ENCODE measurements at regions not wholly inside any gene's neighbourhood (a gene's known extent, or its start where the extent isn't known, plus 50 kb on each side); places are given as distances from the start of the nearest gene placed in this dataset.
A peak's percentile ranks its signal among the peaks of the same experiment; 100 is the strongest.
"Not testable (repeated sequence)": the region's sequence is repeated elsewhere in the genome, so short reads cannot be mapped to it uniquely, and the experiment has no call there.

GRCh38 chr3:39641274-39641673, 168.1 kb upstream of the MYRIP start (continued):
- TF ChIP-seq ELK1 (IDR thresholded peaks at IDR 0.05; ENCODE audit: borderline replicate concordance, low read depth, low read length) (no peak), MXI1 (IDR thresholded peaks at IDR 0.05; ENCODE audit: borderline replicate concordance, low read depth, low read length) (no peak)

- H2BK5ac ChIP-seq (ENCODE audit: low read depth, low read length, poor library complexity, severe bottlenecking), result no peak overlapping the region
- no peaks in the 10 kb centered on the region for H3K36me3 ChIP-seq (ENCODE audit: control insufficient read depth, insufficient read depth, low read length)
- H3K9me3 ChIP-seq (ENCODE audit: control insufficient read depth, insufficient read depth, low read length), result no peaks in the 10 kb centered on the region
- H2AK5ac ChIP-seq (ENCODE audit: low read depth, low read length), result no peak overlapping the region
- H3K27me3 ChIP-seq (ENCODE audit: control insufficient read depth, insufficient read depth, low read length), result no peaks in the 10 kb centered on the region
- H3K79me1 ChIP-seq (ENCODE audit: low read depth in 1 of 2, low read length in 2 of 2), result no peaks in the 10 kb centered on the region
- no peak overlapping the region for H4K5ac ChIP-seq (ENCODE audit: low read depth, low read length)
- no peaks in the 10 kb centered on the region for H3K9me1 ChIP-seq (ENCODE audit: insufficient read depth, low read length)
- no peak overlapping the region for H4K91ac ChIP-seq (ENCODE audit: insufficient read depth, low read depth, low read length)
- no peak overlapping the region for H3K18ac ChIP-seq (ENCODE audit: low read depth, low read length)
- H4K8ac ChIP-seq (ENCODE audit: low read depth in 2 of 2, low read length in 2 of 2), result peak overlapping the region in 1 of 2 experiments; percentile 53; a peak in 1 of 4 replicates
- H2BK15ac ChIP-seq (ENCODE audit: low read depth, low read length), result 0 out of 3 replicates have a peak overlapping the region, but pooled peaks have one; percentile 15
- no peak overlapping the region; the same call in 1 of the 2 replicates for H3K4me2 ChIP-seq (ENCODE audit: low read depth, low read length)
- dilution Hi-C loops (cut with HindIII; ENCODE audit: low sequenced_read_pairs, unreplicated experiment), result no loop called here
- in situ Hi-C loops (cut with MboI; ENCODE audit: low sequenced_read_pairs), result no loop called here
- H2AK9ac ChIP-seq (replicated peaks; ENCODE audit: low read depth, low read length, poor library complexity), result no peak overlapping the region
- peak overlapping the region; percentile 8; the same call in 1 of the 2 replicates for H2BK120ac ChIP-seq (ENCODE audit: low read depth, low read length)
- H3K14ac ChIP-seq (replicated peaks; ENCODE audit: low read depth, low read length), result no peak overlapping the region
- ChIA-PET CTCF (no interaction called here), POLR2A (ENCODE audit: unreplicated experiment) (no interaction called here)
- peaks cover 2% of the 10 kb centered on the region for H3K4me1 ChIP-seq (ENCODE audit: control insufficient read depth, insufficient read depth, low read length)
- H3K9ac ChIP-seq (ENCODE audit: low read depth, low read length), result no peak overlapping the region
- H2BK20ac ChIP-seq (ENCODE audit: low read depth, low read length), result peak overlapping the region; percentile 67; the same call in 1 of the 2 replicates
- BruUV-seq (replicated peaks), result no TSS peak
- peak; percentile 81 for DNase-seq
- WGBS, 2 experiments (ENCODE audit: extremely low coverage in 2 of 2, insufficient read length in 1 of 2), result no CpG with 5 or more reads among the region's 4 CpGs
- TF ChIP-seq CEBPB (IDR thresholded peaks at IDR 0.05; ENCODE audit: low read depth, low read length) (peak; percentile 88), USF2 (IDR thresholded peaks at IDR 0.05; ENCODE audit: low read depth, low read length) (no peak)
- no peak overlapping the region for H3K23ac ChIP-seq (ENCODE audit: low read depth, low read length)
- H3K56ac ChIP-seq (ENCODE audit: extremely low read depth, insufficient read depth, low read length), result no peak overlapping the region
- ATAC-seq (ENCODE audit: low read depth), result peak; percentile 24
- H3K27ac ChIP-seq (ENCODE audit: insufficient read depth, low read length), result no peak overlapping the region
- intact Hi-C loops (cut with micrococcal nuclease), result no loop called here
- no peak overlapping the region for H3K4ac ChIP-seq (ENCODE audit: low read depth, low read length)
- no peak overlapping the region for H3K4me3 ChIP-seq (ENCODE audit: insufficient read depth, low read depth, low read length)
- no peak overlapping the region for H2AFZ ChIP-seq (replicated peaks; ENCODE audit: low read length, poor library complexity)
- no peaks in the 10 kb centered on the region for H4K20me1 ChIP-seq (ENCODE audit: insufficient read depth, low read length)
These were observed 165.2 kb upstream of the MYRIP start for GRCh38 chr3:39644176-39644575.

DNA sequence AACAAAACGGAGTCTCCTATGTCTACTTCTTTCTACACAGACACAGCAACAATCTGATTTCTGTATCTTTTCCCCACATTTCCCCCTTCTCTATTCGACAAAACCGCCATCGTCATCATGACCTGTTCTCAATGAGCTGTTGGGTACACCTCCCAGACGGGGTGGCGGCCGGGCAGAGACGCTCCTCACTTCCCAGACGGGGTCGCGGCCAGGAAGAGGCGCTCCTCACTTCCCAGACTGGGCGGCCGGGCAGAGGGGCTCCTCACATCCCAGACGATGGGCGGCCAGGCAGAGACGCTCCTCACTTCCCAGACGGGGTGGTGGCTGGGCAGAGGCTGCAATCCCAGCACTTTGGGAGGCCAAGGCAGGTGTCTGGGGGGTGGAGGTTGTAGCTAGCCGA, 158.2 kb upstream of the MYRIP start:
- DNase-seq; H2BK120ac ChIP-seq (ENCODE audit: low read depth, low read length); H3K23ac ChIP-seq (ENCODE audit: low read depth, low read length); H4K91ac ChIP-seq (ENCODE audit: insufficient read depth, low read depth, low read length); intact Hi-C loops (cut with micrococcal nuclease); H3K36me3 ChIP-seq (ENCODE audit: control insufficient read depth, insufficient read depth, low read length); dilution Hi-C loops (cut with HindIII; ENCODE audit: low sequenced_read_pairs, unreplicated experiment); H3K4ac ChIP-seq (ENCODE audit: low read depth, low read length); H3K9me1 ChIP-seq (ENCODE audit: insufficient read depth, low read length); H3K4me2 ChIP-seq (ENCODE audit: low read depth, low read length); ATAC-seq (ENCODE audit: low read depth); H2BK15ac ChIP-seq (ENCODE audit: low read depth, low read length); H4K5ac ChIP-seq (ENCODE audit: low read depth, low read length); BruUV-seq (replicated peaks); H3K27ac ChIP-seq (ENCODE audit: insufficient read depth, low read length); in situ Hi-C loops (cut with MboI; ENCODE audit: low sequenced_read_pairs); POLR2A ChIA-PET (ENCODE audit: unreplicated experiment); H2AK9ac ChIP-seq (replicated peaks; ENCODE audit: low read depth, low read length, poor library complexity); H3K9me3 ChIP-seq (ENCODE audit: control insufficient read depth, insufficient read depth, low read length); H3K4me1 ChIP-seq (ENCODE audit: control insufficient read depth, insufficient read depth, low read length); H2BK20ac ChIP-seq (ENCODE audit: low read depth, low read length); H3K14ac ChIP-seq (replicated peaks; ENCODE audit: low read depth, low read length); H2AFZ ChIP-seq (replicated peaks; ENCODE audit: low read length, poor library complexity); H3K4me3 ChIP-seq (ENCODE audit: insufficient read depth, low read depth, low read length); H4K8ac ChIP-seq (ENCODE audit: low read depth in 2 of 2, low read length in 2 of 2); H3K9ac ChIP-seq (ENCODE audit: low read depth, low read length); H2AK5ac ChIP-seq (ENCODE audit: low read depth, low read length); CTCF ChIA-PET; H3K27me3 ChIP-seq (ENCODE audit: control insufficient read depth, insufficient read depth, low read length); H2BK5ac ChIP-seq (ENCODE audit: low read depth, low read length, poor library complexity, severe bottlenecking); H3K56ac ChIP-seq (ENCODE audit: extremely low read depth, insufficient read depth, low read length); H3K18ac ChIP-seq (ENCODE audit: low read depth, low read length); H4K20me1 ChIP-seq (ENCODE audit: insufficient read depth, low read length); H3K79me1 ChIP-seq (ENCODE audit: low read depth in 1 of 2, low read length in 2 of 2): not testable (repeated sequence)
- WGBS, 2 experiments (ENCODE audit: extremely low coverage in 2 of 2, insufficient read length in 1 of 2), result no CpG with 5 or more reads among the region's 19 CpGs

Data from IMR-90 (cell line).